ENCODE measurements at regions not wholly inside any gene's neighbourhood (a gene's known extent, or its start where the extent isn't known, plus 50 kb on each side); places are given as distances from the start of the nearest gene placed in this dataset.

- DNase-seq = no peak
Measured at GRCh38 chr1:112779665-112780526, 64.8 kb upstream of the PPM1J start.

- no peak for DNase-seq
Measured at GRCh38 chr1:112778137-112778536, 63.0 kb upstream of the PPM1J start.

DNA sequence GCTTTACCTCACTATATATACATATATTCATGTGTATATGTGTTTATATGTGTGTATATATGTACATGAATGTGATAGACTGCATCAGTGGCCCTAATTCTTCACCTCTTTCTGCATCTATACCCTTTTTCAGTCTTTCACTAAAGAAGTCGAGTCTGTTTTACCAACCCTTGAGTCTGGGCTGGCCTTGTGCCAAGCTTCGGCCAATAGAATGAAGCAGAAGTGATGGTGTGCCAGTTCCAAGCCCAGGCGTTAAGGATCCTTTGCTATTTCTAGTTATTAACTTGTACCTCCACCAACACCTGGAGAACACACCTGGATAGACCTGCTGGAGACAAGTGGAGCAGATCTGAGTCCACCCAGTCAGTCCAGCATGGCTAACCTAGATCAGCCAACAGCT, 61.6 kb upstream of the PPM1J start:
- no peak for DNase-seq

DNA sequence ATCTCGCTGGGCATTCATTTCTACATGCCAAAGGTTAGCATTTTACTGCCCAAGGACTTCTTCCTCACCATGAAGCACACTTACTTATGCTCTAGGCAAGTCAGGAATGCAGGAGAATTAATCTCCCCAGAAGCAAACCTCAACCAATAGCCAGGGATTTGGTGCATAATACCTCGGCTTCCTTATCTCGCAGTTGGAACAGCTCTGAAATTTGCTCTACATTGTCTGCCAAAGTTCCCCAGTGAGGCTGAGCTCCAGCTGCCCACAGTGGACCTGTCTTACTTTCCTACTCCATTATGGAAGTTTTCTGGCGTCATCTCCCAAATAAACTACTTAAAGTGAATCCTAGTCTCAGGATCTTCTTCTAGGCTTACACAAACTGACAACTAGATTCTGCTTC, 57.6 kb upstream of the PPM1J start:
- DNase-seq = no peak

DNA sequence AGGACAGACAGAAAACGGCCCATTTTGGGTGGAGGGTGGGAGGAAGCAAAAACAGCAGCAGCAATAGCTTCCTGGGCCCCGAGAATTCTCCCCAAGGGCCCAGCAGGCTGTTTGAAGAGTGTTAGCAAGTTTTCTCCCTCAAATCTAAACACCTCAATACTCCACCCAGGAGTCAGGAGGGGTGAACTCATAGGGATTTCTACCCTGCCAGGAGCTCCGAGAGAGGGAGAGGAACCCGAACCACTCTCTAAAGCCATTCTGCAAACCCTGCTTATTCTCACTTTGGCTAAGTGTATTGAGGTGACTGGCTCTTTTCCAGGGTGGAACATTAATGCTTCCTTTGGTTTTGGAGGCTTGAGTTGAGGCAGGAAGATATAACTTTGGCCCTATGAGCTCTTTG, 55.6 kb upstream of the PPM1J start:
- no peak for DNase-seq

DNA sequence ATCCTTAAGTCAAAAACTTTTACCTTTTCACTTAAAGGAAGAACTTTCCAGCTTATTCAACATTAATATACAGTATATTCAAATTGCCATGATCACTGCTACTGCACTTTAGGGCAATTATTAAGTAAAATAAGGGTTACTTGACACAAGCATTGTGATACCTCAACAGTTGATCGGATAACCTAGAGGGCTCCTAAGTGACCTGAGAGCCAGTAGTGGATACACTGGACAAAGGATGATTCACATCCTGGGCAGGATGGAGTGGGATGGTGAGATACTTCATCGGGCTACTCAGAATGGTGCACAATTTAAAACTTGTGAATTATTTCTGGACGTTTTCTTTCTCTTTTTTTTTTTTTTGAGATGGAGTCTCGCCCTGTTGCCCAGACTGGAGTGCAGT, 54.5 kb upstream of the PPM1J start:
- no peak for DNase-seq

- DNase-seq = no peak
Measured at GRCh38 chr1:112767646-112768045, 52.5 kb upstream of the PPM1J start.

All from SIG-M5 (cell line).